ENCODE measurements at regions not wholly inside any gene's neighbourhood (a gene's known extent, or its start where the extent isn't known, plus 50 kb on each side); places are given as distances from the start of the nearest gene placed in this dataset.

DNA sequence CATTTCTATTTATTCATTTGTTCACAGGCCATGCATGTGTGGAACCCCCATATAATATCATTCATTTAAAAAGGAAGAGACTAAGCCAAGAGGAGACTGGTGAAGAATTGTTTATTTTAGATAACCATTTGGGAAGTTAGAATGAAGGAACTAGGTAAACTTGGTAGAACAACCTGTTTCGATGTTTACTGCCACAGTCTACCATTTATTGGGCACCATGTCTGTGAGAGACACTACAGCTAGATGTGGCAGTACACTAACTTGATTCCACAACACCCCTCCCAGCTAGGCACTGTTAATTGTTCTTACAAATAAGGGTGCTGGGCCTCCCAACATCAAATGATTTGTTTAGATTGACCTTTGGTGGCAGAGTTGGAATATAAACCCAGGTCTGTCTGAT is 592.4 kb downstream of the EPM2A start:
- no peak overlapping the region for H3K56ac ChIP-seq (ENCODE audit: insufficient read length, low read depth, low read length)
- Mint-ChIP-seq H3K36me3 (ENCODE audit: insufficient read depth in 1 of 3, low read depth in 3 of 3) (no peaks in the 10 kb centered on the region), H3K27me3 (ENCODE audit: low read depth) (no peaks in the 10 kb centered on the region), H3K4me3 (no peak overlapping the region), H3K27ac (no peak overlapping the region), H3K4me1 (peaks cover 7 to 10% of the 10 kb centered on the region in 2 experiments), H3K9me3 (no peaks in the 10 kb centered on the region)
- H3K4me1 ChIP-seq (ENCODE audit: insufficient read depth, low read length) = peaks cover under 1% of the 10 kb centered on the region; the same call in 1 of the 2 replicates
- no peak overlapping the region for H3K4me2 ChIP-seq (ENCODE audit: insufficient read depth, insufficient read length, low read length)
- TF ChIP-seq, protein P1, sequence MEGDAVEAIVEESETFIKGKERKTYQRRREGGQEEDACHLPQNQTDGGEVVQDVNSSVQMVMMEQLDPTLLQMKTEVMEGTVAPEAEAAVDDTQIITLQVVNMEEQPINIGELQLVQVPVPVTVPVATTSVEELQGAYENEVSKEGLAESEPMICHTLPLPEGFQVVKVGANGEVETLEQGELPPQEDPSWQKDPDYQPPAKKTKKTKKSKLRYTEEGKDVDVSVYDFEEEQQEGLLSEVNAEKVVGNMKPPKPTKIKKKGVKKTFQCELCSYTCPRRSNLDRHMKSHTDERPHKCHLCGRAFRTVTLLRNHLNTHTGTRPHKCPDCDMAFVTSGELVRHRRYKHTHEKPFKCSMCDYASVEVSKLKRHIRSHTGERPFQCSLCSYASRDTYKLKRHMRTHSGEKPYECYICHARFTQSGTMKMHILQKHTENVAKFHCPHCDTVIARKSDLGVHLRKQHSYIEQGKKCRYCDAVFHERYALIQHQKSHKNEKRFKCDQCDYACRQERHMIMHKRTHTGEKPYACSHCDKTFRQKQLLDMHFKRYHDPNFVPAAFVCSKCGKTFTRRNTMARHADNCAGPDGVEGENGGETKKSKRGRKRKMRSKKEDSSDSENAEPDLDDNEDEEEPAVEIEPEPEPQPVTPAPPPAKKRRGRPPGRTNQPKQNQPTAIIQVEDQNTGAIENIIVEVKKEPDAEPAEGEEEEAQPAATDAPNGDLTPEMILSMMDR (conservative IDR thresholded peaks at IDR 0.05) = no peak
- H2BK5ac ChIP-seq (ENCODE audit: insufficient read length, low read length) = no peak overlapping the region
- no peak overlapping the region for H2AFZ ChIP-seq (ENCODE audit: low read length)
- H3K27me3 ChIP-seq (ENCODE audit: insufficient read depth, low read length) = no peaks in the 10 kb centered on the region
- H3K79me2 ChIP-seq (ENCODE audit: insufficient read depth, low read length) = no peaks in the 10 kb centered on the region
- no peak overlapping the region for H3K14ac ChIP-seq (ENCODE audit: insufficient read depth, low read length)
- no peak overlapping the region for H2BK15ac ChIP-seq (ENCODE audit: low read depth, low read length)
- no peak overlapping the region for H2BK20ac ChIP-seq (ENCODE audit: low read depth, low read length, poor library complexity, severe bottlenecking)
- H2AK5ac ChIP-seq (ENCODE audit: insufficient read length, low read length) = no peak overlapping the region
- H3K79me1 ChIP-seq (ENCODE audit: insufficient read depth, low read depth, low read length, poor library complexity, severe bottlenecking) = no peaks in the 10 kb centered on the region
- no peaks in the 10 kb centered on the region for H4K20me1 ChIP-seq (ENCODE audit: control insufficient read depth, insufficient read depth, insufficient read length)
- H4K8ac ChIP-seq (replicated peaks; ENCODE audit: insufficient read length, low read depth, low read length) = no peak overlapping the region
- no peaks in the 10 kb centered on the region for H3K9me3 ChIP-seq (ENCODE audit: control insufficient read depth, low read depth, low read length)
- no peak overlapping the region for H3T11ph ChIP-seq (ENCODE audit: low read length)
- H3K4ac ChIP-seq (ENCODE audit: low read depth, low read length) = no peak overlapping the region
- DNase-seq = no peak
- H4K91ac ChIP-seq (ENCODE audit: insufficient read length, low read depth, low read length) = no peak overlapping the region
- H3K23me2 ChIP-seq (ENCODE audit: insufficient read length, low read depth, low read length, poor library complexity, severe bottlenecking) = no peaks in the 10 kb centered on the region
- no peak overlapping the region for H4K5ac ChIP-seq (ENCODE audit: insufficient read length, low read depth, low read length)
- H2BK120ac ChIP-seq (ENCODE audit: low read depth, low read length, poor library complexity, severe bottlenecking) = no peak overlapping the region
- no peak overlapping the region for H3K23ac ChIP-seq (ENCODE audit: insufficient read length, low read depth, low read length)
- H3K9ac ChIP-seq (ENCODE audit: extremely low read depth, insufficient read length, low read length) = no peak overlapping the region
- H3K18ac ChIP-seq (ENCODE audit: insufficient read length, low read depth, low read length) = no peak overlapping the region
- WGBS (ENCODE audit: extremely low coverage, insufficient read length, low lambda C conversion rate) = no CpG with 5 or more reads among the region's 1 CpG
- H2BK12ac ChIP-seq (ENCODE audit: insufficient read length, low read depth, low read length) = no peak overlapping the region
- H3K27ac ChIP-seq (ENCODE audit: insufficient read length, low read depth, low read length) = no peak overlapping the region

Data from H9 (cell line).